ENCODE measurements at regions not wholly inside any gene's neighbourhood (a gene's known extent, or its start where the extent isn't known, plus 50 kb on each side); places are given as distances from the start of the nearest gene placed in this dataset.

DNA sequence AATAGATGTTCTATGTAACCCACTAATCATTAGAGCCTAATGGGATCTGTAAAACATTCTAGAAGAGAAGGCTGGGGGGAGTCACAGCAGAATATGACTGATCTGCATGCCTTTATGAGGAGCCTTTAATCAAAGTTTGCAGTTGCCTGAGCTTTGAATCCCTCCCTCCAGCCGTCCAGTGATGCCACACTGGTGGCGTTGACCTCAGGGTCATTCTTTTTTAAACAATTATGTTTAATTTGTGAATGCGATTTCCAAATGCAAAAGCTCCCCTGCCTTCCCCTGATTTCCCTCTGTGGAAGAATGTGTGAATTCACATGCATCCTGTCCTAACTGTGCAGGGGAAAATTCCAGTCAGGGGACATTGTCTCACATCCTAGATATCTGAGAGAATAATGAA, 199.7 kb upstream of the GPR101 start:
- Histone ChIP-seq H3K4me1 (no peaks in the 10 kb centered on the region), H3K9me3 (no peaks in the 10 kb centered on the region), H3K36me3 (replicated peaks in 1 of 2; ENCODE audit: insufficient read depth in 1 of 2, low read depth in 2 of 2) (no peaks in the 10 kb centered on the region), H3K27ac (no peak overlapping the region), H3K27me3 (no peaks in the 10 kb centered on the region), H3K4me3 (no peak overlapping the region)
- intact Hi-C loops (cut with DNase I): no loop called here
- TF ChIP-seq POLR2A (IDR thresholded peaks at IDR 0.05): no peak
- TF ChIP-seq CTCF (IDR thresholded peaks at IDR 0.05): no peak
- no peak for ATAC-seq
- DNase-seq: no peak
- 17 to 30% methylated on average over 3 of the region's 3 CpGs for WGBS, 2 donors

GRCh38 chrX:137227151-137227550, 193.4 kb upstream of the GPR101 start:
- DNase-seq (peak in 1 of 4 donors; percentile 2), ATAC-seq (no peak)
- intact Hi-C loops (cut with DNase I): no loop called here
- Histone ChIP-seq H3K36me3 (replicated peaks in 1 of 2; ENCODE audit: insufficient read depth in 1 of 2, low read depth in 2 of 2) (no peaks in the 10 kb centered on the region), H3K4me1 (no peaks in the 10 kb centered on the region), H3K9me3 (no peaks in the 10 kb centered on the region), H3K4me3 (no peak overlapping the region), H3K27ac (no peak overlapping the region), H3K27me3 (no peaks in the 10 kb centered on the region)
- WGBS, 2 donors: 59 to 63% methylated on average over 2 of the region's 2 CpGs
- TF ChIP-seq CTCF (IDR thresholded peaks at IDR 0.05) (no peak), POLR2A (IDR thresholded peaks at IDR 0.05) (no peak)

DNA sequence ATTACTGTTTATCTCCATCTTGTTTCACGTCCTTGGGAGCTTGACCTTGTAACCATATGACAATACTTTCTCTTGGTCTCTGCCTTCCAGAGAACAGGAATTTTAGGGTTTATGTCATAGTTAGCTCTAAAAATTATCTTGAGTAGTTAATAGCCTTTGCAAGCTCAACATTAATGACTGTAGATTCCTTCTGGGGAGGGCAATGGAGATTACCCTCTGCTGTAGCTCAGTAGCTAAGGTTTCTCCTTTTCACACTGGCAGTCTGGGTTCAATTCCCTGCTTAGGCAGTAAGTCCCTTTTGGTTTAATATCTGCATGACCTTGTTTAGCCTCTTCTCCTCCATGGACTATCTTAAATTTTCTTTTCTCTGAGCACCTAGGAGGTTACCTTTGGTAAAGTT, 181.7 kb upstream of the GPR101 start:
- ATAC-seq: no peak

DNA sequence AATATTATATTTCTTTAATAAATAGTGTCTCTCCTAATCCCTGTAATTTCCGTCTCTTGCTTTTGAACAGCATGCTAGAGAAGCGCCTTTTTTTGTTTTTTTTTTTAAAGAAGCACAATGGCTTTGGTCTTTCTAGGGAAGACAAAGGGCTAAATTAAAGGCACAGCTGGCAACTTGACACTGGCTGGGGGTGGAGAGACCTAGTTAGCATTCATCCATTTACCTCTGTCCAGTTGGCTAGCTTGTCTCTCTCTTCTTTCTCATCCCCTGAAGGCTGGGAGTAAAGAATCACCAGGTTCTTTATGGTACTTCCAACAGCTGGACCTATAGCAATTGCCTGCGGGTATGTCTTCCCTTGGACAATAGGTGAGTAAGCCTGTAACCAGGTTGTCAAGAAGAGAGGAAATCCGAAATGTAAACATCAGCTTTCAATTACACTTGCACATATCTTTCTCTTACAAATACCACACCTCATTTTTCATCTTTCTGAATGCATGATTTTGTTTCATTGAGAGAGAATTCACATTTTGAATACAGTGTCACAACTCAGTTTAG, 178.4 kb upstream of the GPR101 start:
- WGBS, 2 donors: 50% methylated on average over 4 of the region's 4 CpGs
- ATAC-seq: no peak
- H3K27me3 ChIP-seq: no peaks in the 10 kb centered on the region
- intact Hi-C loops (cut with DNase I): no loop called here
- H3K27ac ChIP-seq: no peak overlapping the region
- H3K4me1 ChIP-seq: no peaks in the 10 kb centered on the region
- H3K9me3 ChIP-seq: no peaks in the 10 kb centered on the region
- TF ChIP-seq POLR2A (IDR thresholded peaks at IDR 0.05) (no peak), CTCF (IDR thresholded peaks at IDR 0.05) (no peak)
- H3K36me3 ChIP-seq (replicated peaks in 1 of 2; ENCODE audit: insufficient read depth in 1 of 2, low read depth in 2 of 2): no peaks in the 10 kb centered on the region
- DNase-seq: no peak
- H3K4me3 ChIP-seq: no peak overlapping the region

More for the DNA sequence above, 181.7 kb upstream of the GPR101 start:
- TF ChIP-seq CTCF (IDR thresholded peaks at IDR 0.05) (no peak), POLR2A (IDR thresholded peaks at IDR 0.05) (no peak)
- no peak for DNase-seq
- Histone ChIP-seq H3K4me3 (no peak overlapping the region), H3K36me3 (replicated peaks in 1 of 2; ENCODE audit: insufficient read depth in 1 of 2, low read depth in 2 of 2) (no peaks in the 10 kb centered on the region), H3K9me3 (no peaks in the 10 kb centered on the region), H3K27ac (no peak overlapping the region), H3K4me1 (no peaks in the 10 kb centered on the region), H3K27me3 (no peaks in the 10 kb centered on the region)
- intact Hi-C loops (cut with DNase I): no loop called here
- 64 to 81% methylated on average over 1 of the region's 1 CpG for WGBS, 2 donors

DNA sequence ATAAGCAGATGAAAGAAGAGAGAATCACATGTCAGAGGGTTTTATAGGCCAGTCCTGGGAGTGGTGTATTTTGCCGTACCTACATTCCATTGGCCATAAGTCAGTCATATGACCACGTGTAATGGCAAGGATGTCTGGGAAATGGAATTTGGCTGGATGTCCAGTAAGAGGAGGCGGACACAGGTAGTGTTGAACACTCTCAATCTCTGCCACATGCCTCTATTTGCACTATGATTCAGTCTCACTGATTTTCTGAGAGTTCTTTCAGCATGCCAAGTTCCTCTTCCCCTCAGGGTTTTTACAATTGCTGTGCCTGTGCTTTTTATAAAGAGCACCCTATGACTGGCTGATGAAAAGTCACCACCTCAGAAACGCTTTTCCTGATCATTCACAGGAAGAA, 164.2 kb upstream of the GPR101 start:
- 45 to 59% methylated on average over 4 of the region's 4 CpGs for WGBS, 2 donors
- H3K36me3 ChIP-seq (replicated peaks in 1 of 2; ENCODE audit: insufficient read depth in 1 of 2, low read depth in 2 of 2): no peaks in the 10 kb centered on the region
- H3K27me3 ChIP-seq: no peaks in the 10 kb centered on the region
- H3K27ac ChIP-seq: no peak overlapping the region
- H3K4me1 ChIP-seq: no peaks in the 10 kb centered on the region
- DNase-seq (no peak), ATAC-seq (no peak)
- TF ChIP-seq POLR2A (IDR thresholded peaks at IDR 0.05) (no peak), CTCF (IDR thresholded peaks at IDR 0.05) (no peak)
- intact Hi-C loops (cut with DNase I): no loop called here
- no peak overlapping the region for H3K4me3 ChIP-seq
- no peaks in the 10 kb centered on the region for H3K9me3 ChIP-seq
